GM19035 (cell line): ENCODE measurements at regions not wholly inside any gene's neighbourhood (a gene's known extent, or its start where the extent isn't known, plus 50 kb on each side); places are given as distances from the start of the nearest gene placed in this dataset.

ENCODE experiments used
- ATAC-seq: cut with Tn5 transposase; IDR thresholded peaks from one replicate; pipeline ENCODE4 v1.9.1; 2021; ENCODE audit not compliant: unreplicated experiment

- ATAC-seq: no peak
Observed at GRCh38 chr5:160905285-160905684, 53.3 kb upstream of the ATP10B start.

DNA sequence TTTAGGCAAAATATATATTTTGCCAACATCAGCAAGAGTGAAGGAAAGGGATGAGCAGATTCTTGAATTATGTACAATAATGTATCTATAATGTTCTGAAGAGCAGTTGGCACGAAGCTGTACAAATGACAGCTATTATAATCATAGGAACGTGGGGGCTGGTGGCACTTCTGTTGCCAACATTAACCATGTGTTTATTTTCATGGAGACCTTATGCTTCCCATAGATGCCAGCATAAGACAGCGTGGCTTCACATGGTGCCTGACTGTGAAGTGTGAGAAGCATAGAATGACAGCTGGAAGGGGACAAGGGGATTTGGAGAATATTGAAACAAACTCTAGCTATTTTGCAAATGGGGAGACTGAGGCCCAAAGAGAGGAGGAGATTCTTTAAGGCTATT lies 52.6 kb upstream of the ATP10B start:
- ATAC-seq: no peak

- no peak for ATAC-seq
Observed at GRCh38 chr5:160903551-160903950, 51.5 kb upstream of the ATP10B start.

DNA sequence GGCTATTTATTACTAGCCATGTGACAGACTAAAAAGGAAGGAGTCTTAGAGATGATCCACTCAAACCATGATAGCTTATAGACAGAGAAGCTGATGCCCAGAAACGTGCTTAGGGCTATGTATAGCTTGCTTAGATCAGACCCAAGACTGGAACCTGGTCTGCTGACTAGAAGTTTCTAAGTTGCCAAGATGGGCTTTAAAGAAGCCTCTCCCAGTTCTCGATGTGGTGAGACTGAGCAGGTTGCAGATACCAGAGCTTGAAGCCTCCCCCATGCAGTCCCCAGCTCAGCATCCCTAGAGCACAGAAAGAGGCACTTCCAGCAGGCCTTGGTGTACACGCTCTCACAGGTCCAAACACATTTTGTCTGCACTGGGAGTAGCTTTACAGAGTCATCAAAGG lies 51.1 kb upstream of the ATP10B start:
- ATAC-seq: no peak
